ENCODE measurements at regions not wholly inside any gene's neighbourhood (a gene's known extent, or its start where the extent isn't known, plus 50 kb on each side); places are given as distances from the start of the nearest gene placed in this dataset.

DNA sequence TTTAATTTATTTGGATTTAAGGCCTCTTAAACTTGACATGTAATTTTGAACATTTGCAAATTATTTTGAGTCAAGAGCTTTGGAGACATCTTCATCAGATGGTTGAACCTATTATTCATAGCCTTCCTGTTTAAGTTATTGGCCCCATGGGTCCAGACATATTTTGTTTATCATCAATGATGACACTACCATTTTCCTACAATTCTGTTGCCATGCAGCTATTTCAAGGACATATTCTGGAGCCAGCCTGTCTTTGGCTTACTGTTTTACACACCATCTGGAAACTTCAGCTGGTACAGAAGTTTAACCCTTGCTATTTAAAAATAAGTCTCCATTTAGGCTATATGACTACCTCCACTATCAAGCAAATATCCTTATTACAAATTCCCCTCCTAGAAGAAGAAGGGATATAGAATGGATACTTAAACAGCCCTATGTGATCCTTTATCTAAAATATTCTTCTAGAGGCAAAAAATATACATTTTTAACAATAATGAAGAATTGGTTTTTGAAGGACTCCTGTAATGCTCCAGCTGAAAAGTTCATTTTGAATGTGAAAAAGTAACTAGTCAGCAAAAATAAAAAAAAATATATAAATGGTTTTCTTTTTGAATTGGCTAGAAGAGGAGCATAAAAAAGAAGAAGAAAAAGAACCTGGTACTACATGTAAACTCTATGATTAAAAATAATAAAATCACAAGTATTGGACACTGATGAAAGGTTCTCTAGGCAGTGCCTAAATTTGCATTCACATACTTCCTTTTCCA is 544.0 kb upstream of the HS3ST5 start:
- TF ChIP-seq, protein P1, sequence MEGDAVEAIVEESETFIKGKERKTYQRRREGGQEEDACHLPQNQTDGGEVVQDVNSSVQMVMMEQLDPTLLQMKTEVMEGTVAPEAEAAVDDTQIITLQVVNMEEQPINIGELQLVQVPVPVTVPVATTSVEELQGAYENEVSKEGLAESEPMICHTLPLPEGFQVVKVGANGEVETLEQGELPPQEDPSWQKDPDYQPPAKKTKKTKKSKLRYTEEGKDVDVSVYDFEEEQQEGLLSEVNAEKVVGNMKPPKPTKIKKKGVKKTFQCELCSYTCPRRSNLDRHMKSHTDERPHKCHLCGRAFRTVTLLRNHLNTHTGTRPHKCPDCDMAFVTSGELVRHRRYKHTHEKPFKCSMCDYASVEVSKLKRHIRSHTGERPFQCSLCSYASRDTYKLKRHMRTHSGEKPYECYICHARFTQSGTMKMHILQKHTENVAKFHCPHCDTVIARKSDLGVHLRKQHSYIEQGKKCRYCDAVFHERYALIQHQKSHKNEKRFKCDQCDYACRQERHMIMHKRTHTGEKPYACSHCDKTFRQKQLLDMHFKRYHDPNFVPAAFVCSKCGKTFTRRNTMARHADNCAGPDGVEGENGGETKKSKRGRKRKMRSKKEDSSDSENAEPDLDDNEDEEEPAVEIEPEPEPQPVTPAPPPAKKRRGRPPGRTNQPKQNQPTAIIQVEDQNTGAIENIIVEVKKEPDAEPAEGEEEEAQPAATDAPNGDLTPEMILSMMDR (IDR thresholded peaks at IDR 0.05; ENCODE audit: low read depth, low read length) = no peak
- no peak for TF ChIP-seq POLR2A (IDR thresholded peaks at IDR 0.05; ENCODE audit: extremely low read depth, insufficient read length)

All from NB4 (cell line).